Lower leg skin (tissue), 3 donors: ENCODE measurements at regions not wholly inside any gene's neighbourhood (a gene's known extent, or its start where the extent isn't known, plus 50 kb on each side); places are given as distances from the start of the nearest gene placed in this dataset.

ENCODE experiments used
- CTCF ChIP-seq, 3 donors: fragments of 450-650 bp; IDR thresholded peaks; one replicate each; pipeline ENCODE4 v1.5.1; 2016; ENCODE audit warnings: antibody characterized with exemption in 3 of 3, mild to moderate bottlenecking in 3 of 3, moderate library complexity in 2 of 3
- POLR2A ChIP-seq, 2 donors: fragments of 450-650 bp; IDR thresholded peaks; one replicate each; pipeline ENCODE4 v1.6.1; 2016 to 2017; ENCODE audit warnings: antibody characterized with exemption in 2 of 2, mild to moderate bottlenecking in 1 of 2, moderate library complexity in 1 of 2

DNA sequence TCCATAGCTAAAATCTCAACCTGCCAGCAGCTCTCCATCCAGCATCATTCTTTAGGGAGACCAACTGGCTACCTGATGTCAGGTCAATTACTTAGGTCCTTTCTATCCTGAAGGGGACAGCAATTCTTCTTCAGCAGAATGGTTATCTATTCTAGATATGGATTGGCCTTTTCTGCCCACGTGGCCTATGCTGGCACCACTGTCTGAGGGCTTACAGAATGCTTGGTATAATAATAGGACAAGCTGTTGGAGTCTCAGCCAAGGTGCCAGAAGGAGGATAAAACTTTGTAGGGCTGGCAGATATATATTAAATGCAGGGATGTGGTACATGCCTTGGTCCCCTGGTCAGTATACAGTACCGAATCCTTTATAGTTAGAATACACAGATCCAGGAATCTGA, 89.8 kb upstream of the C1GALT1C1 start:
- no peak for TF ChIP-seq CTCF (IDR thresholded peaks at IDR 0.05)
- TF ChIP-seq POLR2A (IDR thresholded peaks at IDR 0.05) = no peak
